H1 (cell line): ENCODE measurements at regions not wholly inside any gene's neighbourhood (a gene's known extent, or its start where the extent isn't known, plus 50 kb on each side); places are given as distances from the start of the nearest gene placed in this dataset.

Experiments used
- ASH2L ChIP-seq: fragments of 200-600, 300-600 bp; sonication (generic); IDR thresholded peaks from one replicate; pipeline ENCODE4 v1.7.1; 2017; ENCODE audit warnings: low read length
- CTBP2 ChIP-seq: IDR thresholded peaks from 2 replicates; pipeline ENCODE4 v1.7.0; 2011; ENCODE audit warnings: borderline replicate concordance, mild to moderate bottlenecking, moderate library complexity, mixed read lengths, low read length; ENCODE audit not compliant: insufficient read depth, insufficient read length
- GTF2F1 ChIP-seq: IDR thresholded peaks from 2 replicates; pipeline ENCODE4 v1.6.1; 2012; ENCODE audit warnings: low read depth, low read length, improper control_type of control experiment, borderline replicate concordance
- JUND ChIP-seq: IDR thresholded peaks from 2 replicates; pipeline ENCODE4 v1.6.1; 2011; ENCODE audit warnings: mild to moderate bottlenecking, improper control_type of control experiment, low read length
- KDM4A ChIP-seq: IDR thresholded peaks from one replicate; pipeline ENCODE4 v1.7.1; 2012; ENCODE audit warnings: low read depth, mild to moderate bottlenecking, moderate library complexity, low read length, inconsistent platforms; ENCODE audit not compliant: severe bottlenecking

DNA sequence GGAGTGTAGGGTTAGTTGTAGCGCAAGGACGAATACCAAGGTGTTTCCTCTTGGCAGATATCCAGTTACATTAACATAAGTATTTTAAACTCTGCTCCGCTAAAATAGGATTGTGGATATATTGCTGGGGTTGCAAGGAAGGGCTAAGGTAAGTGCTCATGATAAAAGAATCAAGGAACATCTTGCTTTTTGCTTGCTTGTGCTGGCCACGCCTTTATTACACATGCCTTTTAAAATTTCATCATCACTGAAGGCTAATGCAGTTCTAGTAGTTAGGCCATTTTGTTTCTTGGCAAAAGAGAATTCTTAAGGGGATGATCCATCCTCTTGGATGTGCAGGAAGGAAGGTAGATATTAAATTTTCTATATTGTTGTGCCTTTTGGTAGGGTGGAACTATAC is 415.6 kb upstream of the TPM1 start (continued):
- TF ChIP-seq GTF2F1: no peak
- no peak for TF ChIP-seq ASH2L
- no peak for TF ChIP-seq CTBP2
- no peak for TF ChIP-seq JUND
- no peak for TF ChIP-seq KDM4A
